ENCODE measurements at regions not wholly inside any gene's neighbourhood (a gene's known extent, or its start where the extent isn't known, plus 50 kb on each side); places are given as distances from the start of the nearest gene placed in this dataset.

DNA sequence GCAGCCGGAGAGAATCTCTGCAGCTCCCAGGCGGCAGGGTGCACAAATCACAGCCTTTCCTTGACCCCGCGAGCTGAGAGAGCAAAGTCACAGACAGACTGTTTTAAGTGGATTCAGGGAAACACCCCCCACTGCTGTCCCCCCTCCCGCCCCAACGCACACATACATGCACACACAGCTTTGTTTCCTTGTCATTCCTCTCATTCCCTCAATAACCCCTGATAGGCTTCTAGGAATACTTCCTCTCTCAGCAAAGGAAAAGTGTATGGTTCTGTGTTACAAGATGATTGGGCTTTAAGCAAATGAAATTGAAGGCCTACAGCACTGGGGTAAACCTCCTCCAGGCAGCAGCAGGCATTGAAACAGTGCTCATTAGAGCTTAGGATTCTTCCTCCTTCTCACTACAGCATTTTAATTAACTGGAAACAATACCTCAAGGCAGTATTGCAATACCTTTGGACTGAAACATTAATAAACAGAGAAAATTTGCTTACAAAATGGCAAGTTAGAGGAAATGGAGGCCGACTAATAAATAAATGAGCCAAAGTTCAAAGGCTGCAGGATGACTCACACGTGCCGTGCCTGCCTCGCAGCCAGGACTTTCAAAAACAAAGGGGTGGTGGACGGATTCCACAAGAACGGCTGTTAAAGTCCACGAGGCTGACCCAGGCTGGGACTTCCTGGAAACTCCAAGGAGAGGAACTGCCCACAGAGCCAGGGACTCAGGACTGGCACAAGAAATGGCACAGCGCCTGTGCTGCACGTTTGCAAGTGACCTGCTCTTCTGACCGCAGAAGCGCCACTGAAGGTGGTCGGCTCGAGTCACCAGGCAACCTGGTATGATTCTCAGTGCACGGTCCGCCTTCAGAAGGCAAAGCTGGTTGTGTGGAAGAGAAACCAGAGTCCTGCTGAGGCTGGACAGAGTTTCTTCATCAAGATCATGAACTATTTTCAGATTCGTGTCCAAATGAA, 236.2 kb downstream of the SYK start (continued):
- TF ChIP-seq BACH2 (CRISPR knock-in tag; IDR thresholded peaks at IDR 0.05; ENCODE audit: borderline replicate concordance) (no peak), ESRRG (CRISPR knock-in tag; IDR thresholded peaks at IDR 0.05) (no peak), ZC3H10 (CRISPR knock-in tag; IDR thresholded peaks at IDR 0.05) (no peak), TOX (CRISPR knock-in tag; IDR thresholded peaks at IDR 0.05; ENCODE audit: borderline replicate concordance) (no peak), TCF4 (CRISPR knock-in tag; IDR thresholded peaks at IDR 0.05; ENCODE audit: borderline replicate concordance) (no peak), GLIS3 (CRISPR knock-in tag; IDR thresholded peaks at IDR 0.05) (no peak), ZNF70 (CRISPR knock-in tag; IDR thresholded peaks at IDR 0.05) (no peak), SNAI2 (CRISPR knock-in tag; IDR thresholded peaks at IDR 0.05) (no peak), OSR1 (CRISPR knock-in tag; IDR thresholded peaks at IDR 0.05) (no peak), PPARA (CRISPR knock-in tag; IDR thresholded peaks at IDR 0.05; ENCODE audit: borderline replicate concordance) (no peak)
- TF ChIP-seq, protein P1, sequence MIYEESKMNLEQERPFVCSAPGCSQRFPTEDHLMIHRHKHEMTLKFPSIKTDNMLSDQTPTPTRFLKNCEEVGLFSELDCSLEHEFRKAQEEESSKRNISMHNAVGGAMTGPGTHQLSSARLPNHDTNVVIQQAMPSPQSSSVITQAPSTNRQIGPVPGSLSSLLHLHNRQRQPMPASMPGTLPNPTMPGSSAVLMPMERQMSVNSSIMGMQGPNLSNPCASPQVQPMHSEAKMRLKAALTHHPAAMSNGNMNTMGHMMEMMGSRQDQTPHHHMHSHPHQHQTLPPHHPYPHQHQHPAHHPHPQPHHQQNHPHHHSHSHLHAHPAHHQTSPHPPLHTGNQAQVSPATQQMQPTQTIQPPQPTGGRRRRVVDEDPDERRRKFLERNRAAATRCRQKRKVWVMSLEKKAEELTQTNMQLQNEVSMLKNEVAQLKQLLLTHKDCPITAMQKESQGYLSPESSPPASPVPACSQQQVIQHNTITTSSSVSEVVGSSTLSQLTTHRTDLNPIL (CRISPR knock-in tag; IDR thresholded peaks at IDR 0.05; ENCODE audit: low read depth): no peak
- TF ChIP-seq, protein P2, sequence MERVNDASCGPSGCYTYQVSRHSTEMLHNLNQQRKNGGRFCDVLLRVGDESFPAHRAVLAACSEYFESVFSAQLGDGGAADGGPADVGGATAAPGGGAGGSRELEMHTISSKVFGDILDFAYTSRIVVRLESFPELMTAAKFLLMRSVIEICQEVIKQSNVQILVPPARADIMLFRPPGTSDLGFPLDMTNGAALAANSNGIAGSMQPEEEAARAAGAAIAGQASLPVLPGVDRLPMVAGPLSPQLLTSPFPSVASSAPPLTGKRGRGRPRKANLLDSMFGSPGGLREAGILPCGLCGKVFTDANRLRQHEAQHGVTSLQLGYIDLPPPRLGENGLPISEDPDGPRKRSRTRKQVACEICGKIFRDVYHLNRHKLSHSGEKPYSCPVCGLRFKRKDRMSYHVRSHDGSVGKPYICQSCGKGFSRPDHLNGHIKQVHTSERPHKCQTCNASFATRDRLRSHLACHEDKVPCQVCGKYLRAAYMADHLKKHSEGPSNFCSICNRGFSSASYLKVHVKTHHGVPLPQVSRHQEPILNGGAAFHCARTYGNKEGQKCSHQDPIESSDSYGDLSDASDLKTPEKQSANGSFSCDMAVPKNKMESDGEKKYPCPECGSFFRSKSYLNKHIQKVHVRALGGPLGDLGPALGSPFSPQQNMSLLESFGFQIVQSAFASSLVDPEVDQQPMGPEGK (CRISPR knock-in tag; IDR thresholded peaks at IDR 0.05; ENCODE audit: borderline replicate concordance): no peak

DNA sequence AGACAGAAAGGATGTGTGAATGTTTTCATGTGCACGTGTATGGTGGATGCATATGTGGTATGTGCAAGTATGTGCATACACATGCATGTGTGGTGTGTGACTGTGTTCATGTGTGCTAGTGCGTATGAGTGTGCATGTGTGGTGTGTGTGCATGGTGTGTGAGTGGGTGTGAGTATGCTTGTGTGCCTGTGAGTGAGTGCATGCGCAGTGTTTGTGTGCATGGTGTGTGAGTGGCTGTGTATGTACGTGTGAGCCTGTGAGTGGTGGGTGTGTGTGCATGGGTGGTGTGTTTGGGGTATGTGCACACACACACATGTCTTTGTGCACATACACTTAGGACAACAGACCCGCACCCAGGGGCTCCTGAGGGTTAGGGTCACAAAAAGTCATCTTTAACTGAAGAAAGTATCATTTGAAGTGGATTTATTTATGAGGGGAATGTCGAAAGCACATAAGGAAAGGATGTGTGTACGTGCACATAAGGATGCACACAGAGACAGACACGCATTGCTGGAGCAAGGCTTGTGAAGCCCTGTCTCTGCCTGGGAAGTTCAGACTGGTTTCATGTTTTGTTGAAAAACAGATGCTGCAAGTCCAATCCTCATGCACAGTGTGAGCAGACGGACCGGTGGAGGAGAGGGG, 237.0 kb downstream of the SYK start:
- TF ChIP-seq CSDC2 (CRISPR knock-in tag; IDR thresholded peaks at IDR 0.05) (no peak), ESRRG (CRISPR knock-in tag; IDR thresholded peaks at IDR 0.05) (no peak), ZC3H10 (CRISPR knock-in tag; IDR thresholded peaks at IDR 0.05) (no peak), TCF4 (CRISPR knock-in tag; IDR thresholded peaks at IDR 0.05; ENCODE audit: borderline replicate concordance) (no peak), OSR1 (CRISPR knock-in tag; IDR thresholded peaks at IDR 0.05) (no peak), ISL1 (CRISPR knock-in tag; IDR thresholded peaks at IDR 0.05) (no peak), ZNF565 (CRISPR knock-in tag; conservative IDR thresholded peaks at IDR 0.05; ENCODE audit: low read depth) (no peak), PPARA (CRISPR knock-in tag; IDR thresholded peaks at IDR 0.05; ENCODE audit: borderline replicate concordance) (no peak), ARNTL (CRISPR knock-in tag; IDR thresholded peaks at IDR 0.05; ENCODE audit: borderline replicate concordance, low read depth) (no peak), GLIS3 (CRISPR knock-in tag; IDR thresholded peaks at IDR 0.05) (no peak), TOX (CRISPR knock-in tag; IDR thresholded peaks at IDR 0.05; ENCODE audit: borderline replicate concordance) (no peak)
- TF ChIP-seq, protein P3, sequence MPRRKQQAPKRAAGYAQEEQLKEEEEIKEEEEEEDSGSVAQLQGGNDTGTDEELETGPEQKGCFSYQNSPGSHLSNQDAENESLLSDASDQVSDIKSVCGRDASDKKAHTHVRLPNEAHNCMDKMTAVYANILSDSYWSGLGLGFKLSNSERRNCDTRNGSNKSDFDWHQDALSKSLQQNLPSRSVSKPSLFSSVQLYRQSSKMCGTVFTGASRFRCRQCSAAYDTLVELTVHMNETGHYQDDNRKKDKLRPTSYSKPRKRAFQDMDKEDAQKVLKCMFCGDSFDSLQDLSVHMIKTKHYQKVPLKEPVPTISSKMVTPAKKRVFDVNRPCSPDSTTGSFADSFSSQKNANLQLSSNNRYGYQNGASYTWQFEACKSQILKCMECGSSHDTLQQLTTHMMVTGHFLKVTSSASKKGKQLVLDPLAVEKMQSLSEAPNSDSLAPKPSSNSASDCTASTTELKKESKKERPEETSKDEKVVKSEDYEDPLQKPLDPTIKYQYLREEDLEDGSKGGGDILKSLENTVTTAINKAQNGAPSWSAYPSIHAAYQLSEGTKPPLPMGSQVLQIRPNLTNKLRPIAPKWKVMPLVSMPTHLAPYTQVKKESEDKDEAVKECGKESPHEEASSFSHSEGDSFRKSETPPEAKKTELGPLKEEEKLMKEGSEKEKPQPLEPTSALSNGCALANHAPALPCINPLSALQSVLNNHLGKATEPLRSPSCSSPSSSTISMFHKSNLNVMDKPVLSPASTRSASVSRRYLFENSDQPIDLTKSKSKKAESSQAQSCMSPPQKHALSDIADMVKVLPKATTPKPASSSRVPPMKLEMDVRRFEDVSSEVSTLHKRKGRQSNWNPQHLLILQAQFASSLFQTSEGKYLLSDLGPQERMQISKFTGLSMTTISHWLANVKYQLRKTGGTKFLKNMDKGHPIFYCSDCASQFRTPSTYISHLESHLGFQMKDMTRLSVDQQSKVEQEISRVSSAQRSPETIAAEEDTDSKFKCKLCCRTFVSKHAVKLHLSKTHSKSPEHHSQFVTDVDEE (CRISPR knock-in tag; IDR thresholded peaks at IDR 0.05): no peak
- TF ChIP-seq, protein P4, sequence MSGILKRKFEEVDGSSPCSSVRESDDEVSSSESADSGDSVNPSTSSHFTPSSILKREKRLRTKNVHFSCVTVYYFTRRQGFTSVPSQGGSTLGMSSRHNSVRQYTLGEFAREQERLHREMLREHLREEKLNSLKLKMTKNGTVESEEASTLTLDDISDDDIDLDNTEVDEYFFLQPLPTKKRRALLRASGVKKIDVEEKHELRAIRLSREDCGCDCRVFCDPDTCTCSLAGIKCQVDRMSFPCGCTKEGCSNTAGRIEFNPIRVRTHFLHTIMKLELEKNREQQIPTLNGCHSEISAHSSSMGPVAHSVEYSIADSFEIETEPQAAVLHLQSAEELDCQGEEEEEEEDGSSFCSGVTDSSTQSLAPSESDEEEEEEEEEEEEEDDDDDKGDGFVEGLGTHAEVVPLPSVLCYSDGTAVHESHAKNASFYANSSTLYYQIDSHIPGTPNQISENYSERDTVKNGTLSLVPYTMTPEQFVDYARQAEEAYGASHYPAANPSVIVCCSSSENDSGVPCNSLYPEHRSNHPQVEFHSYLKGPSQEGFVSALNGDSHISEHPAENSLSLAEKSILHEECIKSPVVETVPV (CRISPR knock-in tag; IDR thresholded peaks at IDR 0.05): no peak
- TF ChIP-seq, protein P2 (CRISPR knock-in tag; IDR thresholded peaks at IDR 0.05; ENCODE audit: borderline replicate concordance): no peak
- no peak for ATAC-seq
